ENCODE measurements at regions not wholly inside any gene's neighbourhood (a gene's known extent, or its start where the extent isn't known, plus 50 kb on each side); places are given as distances from the start of the nearest gene placed in this dataset.

GRCh38 chr4:164378361-164378760, 375.6 kb upstream of the SMIM31 start:
- Histone ChIP-seq H3K27me3 (ENCODE audit: control insufficient read depth in 4 of 4, insufficient read depth in 4 of 4, low read length in 3 of 4) (peaks cover 0 to 2% (median 0%) of the 10 kb centered on the region in 4 donors), H3K9ac (ENCODE audit: low read depth in 1 of 2, low read length in 2 of 2) (no peak overlapping the region), H3K4me1 (ENCODE audit: control insufficient read depth in 4 of 4, insufficient read depth in 4 of 4, low read length in 3 of 4) (peaks cover 0 to 3% (median 2%) of the 10 kb centered on the region in 4 donors), H3K36me3 (ENCODE audit: control insufficient read depth in 4 of 4, insufficient read depth in 3 of 4, low read depth in 1 of 4, low read length in 3 of 4) (no peaks in the 10 kb centered on the region), H3K27ac (ENCODE audit: low read depth in 1 of 2, low read length in 2 of 2) (no peak overlapping the region), H3K9me3 (ENCODE audit: control insufficient read depth in 4 of 4, low read length in 3 of 4) (no peaks in the 10 kb centered on the region), H3K4me3 (ENCODE audit: low read depth in 1 of 3, low read length in 3 of 3) (no peak overlapping the region)
- 70% methylated on average over 5 of the region's 5 CpGs for WGBS
- TF ChIP-seq, protein P1, sequence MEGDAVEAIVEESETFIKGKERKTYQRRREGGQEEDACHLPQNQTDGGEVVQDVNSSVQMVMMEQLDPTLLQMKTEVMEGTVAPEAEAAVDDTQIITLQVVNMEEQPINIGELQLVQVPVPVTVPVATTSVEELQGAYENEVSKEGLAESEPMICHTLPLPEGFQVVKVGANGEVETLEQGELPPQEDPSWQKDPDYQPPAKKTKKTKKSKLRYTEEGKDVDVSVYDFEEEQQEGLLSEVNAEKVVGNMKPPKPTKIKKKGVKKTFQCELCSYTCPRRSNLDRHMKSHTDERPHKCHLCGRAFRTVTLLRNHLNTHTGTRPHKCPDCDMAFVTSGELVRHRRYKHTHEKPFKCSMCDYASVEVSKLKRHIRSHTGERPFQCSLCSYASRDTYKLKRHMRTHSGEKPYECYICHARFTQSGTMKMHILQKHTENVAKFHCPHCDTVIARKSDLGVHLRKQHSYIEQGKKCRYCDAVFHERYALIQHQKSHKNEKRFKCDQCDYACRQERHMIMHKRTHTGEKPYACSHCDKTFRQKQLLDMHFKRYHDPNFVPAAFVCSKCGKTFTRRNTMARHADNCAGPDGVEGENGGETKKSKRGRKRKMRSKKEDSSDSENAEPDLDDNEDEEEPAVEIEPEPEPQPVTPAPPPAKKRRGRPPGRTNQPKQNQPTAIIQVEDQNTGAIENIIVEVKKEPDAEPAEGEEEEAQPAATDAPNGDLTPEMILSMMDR (IDR thresholded peaks at IDR 0.05; ENCODE audit: low read depth, low read length, missing input control) = no peak
- TF ChIP-seq TAF1 (conservative IDR thresholded peaks at IDR 0.05) (no peak), FOXA1 (IDR thresholded peaks at IDR 0.05) (no peak), YY1 (IDR thresholded peaks at IDR 0.05) (no peak), HNF4G (IDR thresholded peaks at IDR 0.05) (no peak), REST (IDR thresholded peaks at IDR 0.05) (no peak), RXRA (IDR thresholded peaks at IDR 0.05) (no peak), GABPA (IDR thresholded peaks at IDR 0.05 in 1 of 2, conservative IDR thresholded peaks at IDR 0.05 in 1 of 2) (no peak), HNF4A (conservative IDR thresholded peaks at IDR 0.05) (no peak), NR2F2 (IDR thresholded peaks at IDR 0.05) (no peak)
- TF ChIP-seq, protein P2, sequence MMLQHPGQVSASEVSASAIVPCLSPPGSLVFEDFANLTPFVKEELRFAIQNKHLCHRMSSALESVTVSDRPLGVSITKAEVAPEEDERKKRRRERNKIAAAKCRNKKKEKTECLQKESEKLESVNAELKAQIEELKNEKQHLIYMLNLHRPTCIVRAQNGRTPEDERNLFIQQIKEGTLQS (IDR thresholded peaks at IDR 0.05) = no peak
- DNase-seq (ENCODE audit: low spot score) = no peak

GRCh38 chr4:164379694-164380093, 374.2 kb upstream of the SMIM31 start:
- Histone ChIP-seq H3K36me3 (ENCODE audit: control insufficient read depth in 4 of 4, insufficient read depth in 3 of 4, low read depth in 1 of 4, low read length in 3 of 4) (no peaks in the 10 kb centered on the region), H3K27me3 (ENCODE audit: control insufficient read depth in 4 of 4, insufficient read depth in 4 of 4, low read length in 3 of 4) (peaks cover 0 to 6% (median 0%) of the 10 kb centered on the region in 4 donors), H3K9me3 (ENCODE audit: control insufficient read depth in 4 of 4, low read length in 3 of 4) (no peaks in the 10 kb centered on the region), H3K27ac (ENCODE audit: low read depth in 1 of 2, low read length in 2 of 2) (no peak overlapping the region), H3K4me1 (ENCODE audit: control insufficient read depth in 4 of 4, insufficient read depth in 4 of 4, low read length in 3 of 4) (peaks cover 0 to 7% (median 3%) of the 10 kb centered on the region in 4 donors), H3K9ac (ENCODE audit: low read depth in 1 of 2, low read length in 2 of 2) (no peak overlapping the region), H3K4me3 (ENCODE audit: low read depth in 1 of 3, low read length in 3 of 3) (no peak overlapping the region)
- DNase-seq (ENCODE audit: low spot score) = no peak
- TF ChIP-seq MAX (IDR thresholded peaks at IDR 0.05) (no peak), GABPA (IDR thresholded peaks at IDR 0.05 in 1 of 2, conservative IDR thresholded peaks at IDR 0.05 in 1 of 2) (no peak), EGR1 (IDR thresholded peaks at IDR 0.05; ENCODE audit: low read depth in 2 of 2) (no peak), RAD21 (IDR thresholded peaks at IDR 0.05) (no peak)
- TF ChIP-seq, protein P1 (IDR thresholded peaks at IDR 0.05; ENCODE audit: low read depth, low read length, missing input control) = no peak
- WGBS = 72% methylated on average over 3 of the region's 3 CpGs

Measured in liver (tissue), 8 donors.